Common myeloid progenitor, CD34-positive (primary cell): ENCODE measurements at regions not wholly inside any gene's neighbourhood (a gene's known extent, or its start where the extent isn't known, plus 50 kb on each side); places are given as distances from the start of the nearest gene placed in this dataset.

Experiments used
- CTCF ChIA-PET: fragments of 350-600 bp; sonication (Branson Sonifier 250); formaldehyde crosslinking; loops from one replicate; lab custom pipeline; 2021; ENCODE audit warnings: antibody characterized with exemption; lab: Charles Lee
- POLR2A ChIA-PET: fragments of 350-600 bp; sonication (Branson Sonifier 250); formaldehyde crosslinking; loops from one replicate; lab custom pipeline; 2021; ENCODE audit warnings: antibody characterized with exemption; lab: Charles Lee
- DNase-seq, 3 donors: peaks; one replicate each; pipeline versions ENCODE4 v3.0.0 to v3.0.0-alpha.2; 2013
- H3K27ac ChIP-seq, 2 experiments: 1 replicate in 1 of 2; 2 replicates in 1 of 2; pipeline ENCODE4 v1.7.0; 2013; ENCODE audit warnings: inconsistent platforms in 2 of 2, low read length in 2 of 2, mild to moderate bottlenecking in 2 of 2, low read depth in 1 of 2, moderate library complexity in 1 of 2; ENCODE audit not compliant: severe bottlenecking in 2 of 2, insufficient read depth in 1 of 2, poor library complexity in 1 of 2
- H3K27me3 ChIP-seq, 5 experiments: replicated peaks in 2 of 5; 1 replicate in 3 of 5; 2 replicates in 2 of 5; pipeline versions ENCODE4 v1.6.1 to v1.7.0; 2013; ENCODE audit warnings: low read length in 4 of 5, mild to moderate bottlenecking in 2 of 5, moderate library complexity in 2 of 5, inconsistent platforms in 1 of 5; ENCODE audit not compliant: insufficient read depth in 5 of 5, control insufficient read depth in 4 of 5
- H3K36me3 ChIP-seq, 4 experiments: 1 replicate in 2 of 4; 2 replicates in 2 of 4; pipeline versions ENCODE4 v1.6.1 to v1.7.0; 2013; ENCODE audit warnings: low read length in 3 of 4, control low read depth in 1 of 4, mild to moderate bottlenecking in 1 of 4; ENCODE audit not compliant: control insufficient read depth in 4 of 4, insufficient read depth in 4 of 4
- H3K4me1 ChIP-seq, 4 experiments: 1 replicate in 3 of 4; 2 replicates in 1 of 4; pipeline versions ENCODE4 v1.6.1 to v1.7.1; 2013; ENCODE audit warnings: low read length in 3 of 4, mild to moderate bottlenecking in 3 of 4, control low read depth in 1 of 4, inconsistent platforms in 1 of 4, moderate library complexity in 1 of 4; ENCODE audit not compliant: control insufficient read depth in 4 of 4, insufficient read depth in 4 of 4; ENCODE audit errors: control extremely low read depth in 1 of 4
- H3K4me3 ChIP-seq, 7 experiments: 1 replicate in 4 of 7; 2 replicates in 3 of 7; pipeline versions ENCODE4 v1.5.1 to v1.7.0; 2013; ENCODE audit warnings: mild to moderate bottlenecking in 7 of 7, low read length in 6 of 7, moderate library complexity in 6 of 7, inconsistent platforms in 2 of 7, low read depth in 2 of 7, control low read depth in 1 of 7; ENCODE audit not compliant: insufficient read depth in 4 of 7, control insufficient read depth in 1 of 7; ENCODE audit errors: extremely low read depth in 1 of 7
- H3K9me3 ChIP-seq, 5 experiments: 1 replicate in 4 of 5; 2 replicates in 1 of 5; pipeline versions ENCODE4 v1.6.1 to v1.7.1; 2013; ENCODE audit warnings: low read length in 4 of 5, mild to moderate bottlenecking in 2 of 5, inconsistent platforms in 1 of 5, low read depth in 1 of 5, moderate library complexity in 1 of 5; ENCODE audit not compliant: control insufficient read depth in 4 of 5, insufficient read depth in 2 of 5; ENCODE audit errors: control extremely low read depth in 1 of 5
- WGBS: methylation state at CpG from one replicate; pipeline ENCODE4 v1.1.5; 2013; ENCODE audit not compliant: insufficient coverage; 5-methylcytosine and 5-hydroxymethylcytosine counted together

GRCh38 chr2:80987466-80987865, 682.9 kb upstream of the LRRTM1 start:
- DNase-seq = no peak
- H3K4me3 ChIP-seq = no peak overlapping the region
- no peaks in the 10 kb centered on the region for H3K27me3 ChIP-seq
- no peak overlapping the region for H3K27ac ChIP-seq
- H3K9me3 ChIP-seq = peaks cover 0 to 7% (median 0%) of the 10 kb centered on the region in 5 experiments
- WGBS = no CpG with 5 or more reads among the region's 2 CpGs
- H3K4me1 ChIP-seq = no peaks in the 10 kb centered on the region
- CTCF ChIA-PET = no interaction called here
- POLR2A ChIA-PET = no interaction called here
- H3K36me3 ChIP-seq = no peaks in the 10 kb centered on the region

GRCh38 chr2:80969900-80970299, 665.3 kb upstream of the LRRTM1 start:
- ChIA-PET CTCF (no interaction called here), POLR2A (no interaction called here)
- Histone ChIP-seq H3K4me1 (no peaks in the 10 kb centered on the region), H3K9me3 (peaks cover 0 to 16% (median 9%) of the 10 kb centered on the region in 5 experiments), H3K36me3 (no peaks in the 10 kb centered on the region), H3K4me3 (no peak overlapping the region), H3K27me3 (no peaks in the 10 kb centered on the region), H3K27ac (no peak overlapping the region)
- no peak for DNase-seq

- no CpG with 5 or more reads among the region's 3 CpGs for WGBS
These were observed 663.9 kb upstream of the LRRTM1 start for GRCh38 chr2:80968450-80968849.

GRCh38 chr2:80947601-80948130, 643.1 kb upstream of the LRRTM1 start:
- 100% methylated on average over 3 of the region's 6 CpGs for WGBS
- Histone ChIP-seq H3K4me3 (no peak overlapping the region), H3K27ac (no peak overlapping the region), H3K9me3 (peaks cover 0 to 3% (median 0%) of the 10 kb centered on the region in 5 experiments), H3K36me3 (no peaks in the 10 kb centered on the region), H3K4me1 (no peaks in the 10 kb centered on the region), H3K27me3 (no peaks in the 10 kb centered on the region)
- no peak for DNase-seq
- ChIA-PET CTCF (no interaction called here), POLR2A (no interaction called here)

More at GRCh38 chr2:80968450-80968849, 663.9 kb upstream of the LRRTM1 start:
- ChIA-PET POLR2A (no interaction called here), CTCF (no interaction called here)
- Histone ChIP-seq H3K36me3 (no peaks in the 10 kb centered on the region), H3K4me3 (no peak overlapping the region), H3K27ac (no peak overlapping the region), H3K4me1 (no peaks in the 10 kb centered on the region), H3K9me3 (peaks cover 0 to 19% (median 9%) of the 10 kb centered on the region in 5 experiments), H3K27me3 (no peaks in the 10 kb centered on the region)
- no peak for DNase-seq

DNA sequence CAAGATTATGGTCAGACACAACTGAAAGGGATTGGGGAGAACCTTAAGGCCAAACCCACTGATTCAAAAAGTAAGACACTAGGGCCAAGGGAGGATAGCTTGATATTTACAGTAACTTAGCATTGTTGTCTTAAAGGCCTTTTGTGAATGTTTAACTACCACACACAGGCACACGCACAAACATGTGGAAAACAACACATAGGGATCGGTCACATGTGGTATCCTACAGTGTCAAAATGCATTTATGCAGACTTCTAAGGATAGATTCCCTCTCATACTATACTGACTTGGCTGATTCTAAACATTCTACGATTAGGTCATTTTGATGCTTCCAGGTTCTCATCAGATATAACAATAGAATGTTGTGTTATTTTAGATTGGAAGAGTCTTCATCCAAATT, 638.9 kb upstream of the LRRTM1 start:
- no peak for DNase-seq
- H3K36me3 ChIP-seq = no peaks in the 10 kb centered on the region
- H3K27ac ChIP-seq = no peak overlapping the region
- CTCF ChIA-PET = no interaction called here
- no peaks in the 10 kb centered on the region for H3K4me1 ChIP-seq
- H3K9me3 ChIP-seq = peaks cover 0 to 3% (median 0%) of the 10 kb centered on the region in 5 experiments
- H3K4me3 ChIP-seq = no peak overlapping the region
- WGBS = 100% methylated on average over 1 of the region's 3 CpGs
- POLR2A ChIA-PET = no interaction called here
- H3K27me3 ChIP-seq = no peaks in the 10 kb centered on the region

DNA sequence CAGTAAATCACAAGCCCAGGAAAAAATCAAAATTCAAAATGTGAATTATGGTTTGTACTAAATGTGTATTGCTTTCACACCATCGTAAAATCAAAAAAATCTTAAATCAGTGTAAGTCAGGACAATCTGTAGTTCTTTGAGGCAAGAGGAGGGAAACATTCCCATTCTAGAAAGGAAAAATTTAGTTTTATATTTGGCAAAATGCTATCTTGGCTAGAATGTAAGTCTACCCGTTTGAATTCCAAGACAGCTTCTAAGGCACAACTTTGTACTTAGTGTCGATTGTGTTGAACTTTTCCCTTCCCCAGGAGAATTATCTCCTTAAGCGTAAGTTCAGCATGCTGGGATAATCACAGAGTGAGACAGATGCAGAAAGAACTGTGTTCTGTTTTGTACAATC, 638.2 kb upstream of the LRRTM1 start:
- ChIA-PET POLR2A (no interaction called here), CTCF (no interaction called here)
- no peak for DNase-seq
- H3K36me3 ChIP-seq = no peaks in the 10 kb centered on the region
- 75% methylated on average over 1 of the region's 4 CpGs for WGBS
- H3K4me3 ChIP-seq = no peak overlapping the region
- peaks cover 0 to 3% (median 0%) of the 10 kb centered on the region in 5 experiments for H3K9me3 ChIP-seq
- H3K27ac ChIP-seq = no peak overlapping the region
- no peaks in the 10 kb centered on the region for H3K4me1 ChIP-seq
- H3K27me3 ChIP-seq = no peaks in the 10 kb centered on the region

DNA sequence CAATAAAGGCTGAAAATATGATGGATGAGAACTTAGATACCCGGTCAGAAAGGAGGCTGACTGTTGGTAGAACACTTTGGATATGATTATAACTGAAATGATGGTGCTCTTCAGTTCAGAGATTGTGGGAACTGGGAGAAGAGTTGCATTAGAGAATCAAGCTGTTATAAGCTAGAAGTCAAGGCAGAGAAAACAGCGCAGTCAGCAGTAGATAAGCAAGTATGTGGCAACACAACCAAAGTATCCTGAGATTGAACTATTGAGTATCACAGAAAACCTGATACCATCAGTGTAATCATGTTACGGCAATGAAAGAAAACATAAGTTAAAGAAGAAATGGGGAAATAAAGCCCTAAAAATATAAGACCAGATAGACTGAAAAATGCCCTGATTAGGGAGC, 633.9 kb upstream of the LRRTM1 start:
- Histone ChIP-seq H3K4me3 (no peak overlapping the region), H3K27ac (no peak overlapping the region), H3K9me3 (peaks cover 0 to 3% (median 0%) of the 10 kb centered on the region in 5 experiments), H3K36me3 (no peaks in the 10 kb centered on the region), H3K27me3 (no peaks in the 10 kb centered on the region), H3K4me1 (no peaks in the 10 kb centered on the region)
- ChIA-PET CTCF (no interaction called here), POLR2A (no interaction called here)
- DNase-seq = no peak
- WGBS = 100% methylated on average over 2 of the region's 3 CpGs
